Testis (tissue), 2 donors: ENCODE measurements at regions not wholly inside any gene's neighbourhood (a gene's known extent, or its start where the extent isn't known, plus 50 kb on each side); places are given as distances from the start of the nearest gene placed in this dataset.

Source experiments
- CTCF ChIP-seq, 3 experiments: fragments of 450-650 bp in 2 of 3; fragments of 200-600 bp in 1 of 3; sonication (generic) in 1 of 3; IDR thresholded peaks; one replicate each; pipeline ENCODE4 v1.5.1; 2016 to 2019; ENCODE audit warnings: antibody characterized with exemption in 3 of 3, mild to moderate bottlenecking in 2 of 3, moderate library complexity in 1 of 3
- POLR2A ChIP-seq: fragments of 450-650 bp; IDR thresholded peaks from one replicate; pipeline ENCODE4 v1.6.1; 2017; ENCODE audit warnings: antibody characterized with exemption, mild to moderate bottlenecking, moderate library complexity

- TF ChIP-seq POLR2A (no peak), CTCF (IDR thresholded peaks at IDR 0.05) (no peak)
These were observed 471.0 kb upstream of the MEF2C start for GRCh38 chr5:89353837-89354551.
